Stimulated activated CD8-positive, alpha-beta memory T cell treated with anti-CD3 and anti-CD28 coated beads, Interleukin-15, amount 100 ng/mL, for 1 hour (primary cell): ENCODE measurements at regions not wholly inside any gene's neighbourhood (a gene's known extent, or its start where the extent isn't known, plus 50 kb on each side); places are given as distances from the start of the nearest gene placed in this dataset.

Source experiments
- DNase-seq: peaks from one replicate; pipeline ENCODE4 v3.0.0-alpha.2; 2020; ENCODE audit warnings: low read depth

DNA sequence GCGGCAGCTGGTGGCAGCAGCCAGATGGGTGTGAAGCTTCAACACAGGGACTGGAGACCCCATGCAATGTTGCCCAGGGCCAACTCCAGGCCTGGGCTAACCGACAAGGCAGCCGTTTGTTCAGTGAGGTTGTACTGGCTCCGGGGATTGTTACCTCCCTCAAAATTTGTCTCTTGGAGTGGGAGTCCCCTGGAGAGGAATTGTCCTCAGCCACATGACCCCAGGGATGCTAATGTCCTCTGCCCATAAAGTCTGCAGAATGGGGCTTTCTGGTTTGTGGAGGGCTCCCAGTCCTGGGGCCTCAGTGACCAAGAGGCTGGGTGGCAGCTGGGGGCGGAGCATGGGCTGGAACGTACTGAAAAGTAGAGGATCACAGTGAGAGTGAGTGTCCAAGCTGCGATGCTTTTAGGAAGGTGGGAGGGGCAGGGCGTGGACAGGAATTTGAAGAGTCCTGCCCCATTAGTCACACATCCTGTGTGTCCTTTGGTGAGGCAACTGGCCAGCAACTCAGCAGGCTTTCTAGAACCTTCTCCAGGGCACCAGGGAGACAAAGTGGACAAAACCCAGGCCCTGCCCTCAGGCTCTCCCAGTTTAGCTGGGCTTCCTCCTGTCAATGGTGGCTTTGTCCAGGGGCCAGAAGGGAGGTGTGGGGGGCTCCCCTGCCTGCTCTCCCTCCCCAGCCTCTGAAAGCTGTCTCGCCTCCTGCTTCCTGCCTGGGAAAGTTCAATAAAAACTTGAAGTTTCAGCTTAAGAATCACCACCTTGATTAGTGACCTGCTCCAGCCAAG is 114.0 kb downstream of the NSG2 start:
- DNase-seq: no peak

DNA sequence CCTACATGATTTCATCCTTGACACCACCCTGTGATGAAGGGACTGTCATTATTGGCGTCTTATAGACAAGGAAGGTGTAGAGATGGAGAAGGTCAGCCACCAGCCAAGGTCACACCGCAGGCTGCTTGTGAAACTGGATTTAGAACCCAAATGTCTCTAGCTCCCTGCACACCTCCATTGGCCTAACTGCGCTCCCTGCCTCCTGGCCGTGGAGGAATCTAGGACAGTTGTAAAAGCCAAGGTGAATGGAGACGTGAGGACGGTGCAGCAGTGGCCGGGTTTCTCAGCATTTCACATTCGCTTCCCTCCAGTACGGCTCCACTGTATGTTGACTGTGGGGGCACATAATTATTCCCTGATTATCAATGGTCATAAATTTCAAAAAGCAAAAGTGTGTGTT is 119.9 kb downstream of the NSG2 start:
- DNase-seq: no peak

DNA sequence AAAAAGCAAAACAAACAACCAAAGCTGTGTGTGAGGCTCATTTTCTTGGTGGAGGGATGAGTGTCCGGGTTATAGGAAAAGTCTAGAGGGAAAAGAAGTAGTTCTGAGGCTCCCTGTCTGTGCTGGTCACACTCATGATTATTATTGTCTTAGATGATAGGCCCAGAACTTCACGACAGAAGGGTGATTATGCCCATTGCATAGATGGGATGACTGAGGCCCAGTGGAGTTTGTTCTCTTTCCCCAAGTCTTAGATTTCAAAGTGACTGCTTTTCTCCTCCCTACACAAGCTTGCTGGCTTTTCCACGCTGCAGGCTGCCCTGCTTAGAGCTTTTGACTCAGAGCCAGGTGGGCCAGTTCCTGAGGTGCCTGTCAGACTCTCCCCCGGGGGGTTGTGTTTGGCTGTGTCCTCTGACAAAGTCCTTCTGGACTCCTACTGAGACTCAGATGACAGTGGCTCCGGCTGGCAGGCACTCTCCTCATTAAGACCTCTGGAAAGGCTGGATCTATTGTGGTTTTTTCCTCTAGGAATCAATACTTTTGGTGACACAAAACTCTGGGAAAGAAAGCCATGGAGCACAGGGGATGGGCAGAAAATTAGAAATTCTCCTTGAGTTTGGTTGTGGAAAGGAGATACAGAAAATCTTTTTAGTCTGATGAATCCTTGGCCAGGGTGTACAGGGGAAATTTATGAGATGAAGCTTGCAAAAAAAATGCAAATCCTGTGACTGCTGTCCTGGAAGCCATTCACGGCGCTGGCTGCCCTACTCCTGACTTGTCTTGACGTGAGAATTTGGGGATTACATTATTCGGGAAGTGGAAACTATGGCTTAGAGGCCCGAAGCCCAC is 120.9 kb downstream of the NSG2 start:
- no peak for DNase-seq

DNA sequence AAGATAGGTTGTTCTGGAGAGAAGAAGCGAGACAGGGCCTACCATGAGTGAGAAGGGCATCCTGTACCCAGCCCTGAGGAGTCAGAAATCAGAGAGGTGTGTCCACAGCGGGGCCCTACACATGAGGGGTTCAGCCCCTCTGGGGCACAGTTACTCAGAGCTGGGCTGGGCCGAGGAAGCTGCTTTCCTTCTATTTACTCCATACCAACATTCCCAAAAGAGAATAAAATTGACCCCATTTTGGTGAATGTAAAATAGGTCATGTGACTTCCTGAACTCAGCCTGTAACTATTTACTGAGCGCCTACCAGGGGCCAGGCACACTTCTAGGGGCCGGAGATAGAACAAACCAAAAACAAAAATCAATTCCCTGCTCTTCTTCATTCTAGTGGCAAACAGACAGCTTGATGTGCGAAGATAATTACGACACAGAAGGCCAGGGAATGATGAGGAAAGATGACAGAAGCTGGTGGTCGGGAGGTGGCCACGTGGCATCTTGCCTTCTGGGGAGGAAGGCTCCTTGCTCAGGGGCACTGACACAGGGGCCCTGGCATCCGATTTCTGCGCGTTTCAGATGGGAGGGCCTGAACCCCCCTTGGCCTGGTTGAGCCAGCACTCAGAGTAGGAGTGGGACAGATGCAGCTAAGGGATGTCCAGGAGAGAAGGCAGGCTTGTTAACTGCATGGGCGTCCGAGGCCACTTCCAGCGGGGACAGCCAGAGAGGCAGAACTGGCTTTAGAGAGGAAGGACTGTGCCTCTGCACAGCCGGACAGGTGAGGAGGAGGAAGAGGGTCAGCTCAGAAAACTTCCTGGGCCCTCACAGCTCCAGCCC is 121.8 kb downstream of the NSG2 start:
- no peak for DNase-seq

DNA sequence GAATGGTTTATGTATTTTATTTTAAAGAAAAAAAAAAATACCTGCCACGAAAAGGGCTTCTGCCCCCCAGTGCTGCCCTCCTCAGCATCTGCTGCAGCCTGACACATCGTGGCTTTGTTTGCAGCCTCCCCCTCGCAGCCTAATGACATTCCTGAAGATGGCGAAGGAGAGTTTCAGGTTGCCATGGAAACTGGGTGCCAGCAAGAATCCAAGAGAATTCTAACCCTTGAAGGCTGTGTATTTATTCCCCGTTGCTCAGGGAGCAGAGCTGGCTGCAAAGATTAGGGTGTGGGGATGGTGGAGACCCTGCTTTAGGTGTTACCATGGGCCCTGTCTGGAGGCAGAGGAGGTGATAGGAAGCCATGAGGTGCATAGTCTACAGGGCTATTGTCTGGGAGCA is 126.6 kb downstream of the NSG2 start:
- no peak for DNase-seq

DNA sequence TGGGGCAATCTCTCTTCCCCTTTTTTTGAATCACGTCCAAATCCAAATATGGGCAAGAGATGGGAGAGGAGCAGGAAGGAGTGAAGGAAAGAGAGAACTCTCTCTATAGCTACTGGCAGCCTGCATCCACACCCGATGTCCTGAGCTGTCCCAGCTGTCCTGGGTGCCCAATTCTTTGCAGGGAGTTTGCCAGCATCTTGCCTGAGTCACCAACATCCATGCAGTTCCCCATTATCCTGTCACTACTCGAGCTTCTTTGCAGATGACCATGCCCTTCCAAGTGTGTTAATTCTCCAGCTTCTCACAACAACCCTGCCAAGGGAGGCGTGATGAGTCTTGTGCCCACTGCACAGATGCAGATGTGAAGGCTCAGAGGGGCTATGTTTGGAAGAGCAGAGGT is 127.1 kb downstream of the NSG2 start:
- no peak for DNase-seq

DNA sequence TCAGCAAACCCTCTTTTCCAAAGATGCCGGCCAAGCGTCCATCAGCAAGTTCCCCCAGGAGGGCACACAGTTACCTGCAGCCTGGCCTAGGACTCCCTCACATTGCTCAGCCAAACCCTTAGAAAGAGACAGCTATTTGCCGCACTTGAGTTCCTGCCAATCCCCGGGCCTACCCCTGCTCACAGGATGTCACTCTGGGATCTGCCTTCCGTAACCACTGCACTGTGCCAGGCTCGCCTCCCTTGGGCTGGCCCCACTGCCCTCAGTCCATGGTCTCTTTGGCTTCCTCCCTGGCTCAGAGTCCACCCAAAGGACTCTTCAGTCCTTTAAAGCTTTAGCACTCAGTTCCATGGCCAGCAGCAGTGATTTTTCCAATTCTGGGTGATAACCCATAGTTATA is 128.3 kb downstream of the NSG2 start:
- DNase-seq: no peak

DNA sequence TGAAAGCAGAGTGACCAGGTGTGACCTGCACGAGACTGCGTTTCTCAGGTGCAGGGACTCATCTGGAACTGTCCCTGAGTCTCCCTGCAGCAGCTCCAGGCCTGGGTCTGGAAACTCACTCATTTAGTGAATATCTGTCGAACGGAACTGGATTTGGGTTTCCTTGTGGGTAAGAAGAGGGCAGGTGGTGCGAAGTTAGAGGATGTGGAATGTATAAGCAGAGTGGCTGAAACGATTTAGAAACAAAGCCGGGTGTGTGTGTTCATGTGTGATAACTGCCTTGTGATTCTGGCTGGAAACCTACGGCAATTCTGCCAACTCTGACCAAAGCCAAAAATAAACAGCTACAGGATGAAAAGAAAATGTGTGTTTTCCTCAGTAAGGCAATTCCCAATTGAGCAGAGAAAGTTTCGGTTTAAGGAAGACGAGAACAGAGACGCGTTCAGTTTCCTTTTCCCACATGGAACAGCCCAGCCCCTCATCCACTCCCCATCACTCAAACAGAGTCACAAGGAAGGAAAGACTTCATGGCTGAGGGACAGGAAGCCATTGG is 130.3 kb downstream of the NSG2 start:
- DNase-seq: no peak

DNA sequence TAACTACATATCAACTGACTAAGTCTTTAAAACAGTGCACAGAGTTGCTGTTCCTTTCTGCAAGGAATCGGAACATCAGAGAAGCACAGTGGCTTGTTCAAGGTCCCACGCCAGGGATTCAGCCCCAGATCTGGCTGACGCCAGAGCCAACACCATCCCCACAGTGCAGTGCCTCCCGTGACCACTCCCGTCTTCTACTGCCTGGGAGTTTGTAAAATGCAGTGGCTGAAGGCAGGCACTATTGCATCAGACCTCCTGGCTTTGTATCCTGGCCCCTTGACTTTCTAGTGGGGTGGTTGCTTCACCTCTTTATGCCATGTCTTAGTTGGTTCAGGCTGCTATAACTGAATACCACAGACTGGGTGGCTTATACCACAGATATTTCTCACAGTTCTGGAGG is 131.0 kb downstream of the NSG2 start:
- no peak for DNase-seq

DNA sequence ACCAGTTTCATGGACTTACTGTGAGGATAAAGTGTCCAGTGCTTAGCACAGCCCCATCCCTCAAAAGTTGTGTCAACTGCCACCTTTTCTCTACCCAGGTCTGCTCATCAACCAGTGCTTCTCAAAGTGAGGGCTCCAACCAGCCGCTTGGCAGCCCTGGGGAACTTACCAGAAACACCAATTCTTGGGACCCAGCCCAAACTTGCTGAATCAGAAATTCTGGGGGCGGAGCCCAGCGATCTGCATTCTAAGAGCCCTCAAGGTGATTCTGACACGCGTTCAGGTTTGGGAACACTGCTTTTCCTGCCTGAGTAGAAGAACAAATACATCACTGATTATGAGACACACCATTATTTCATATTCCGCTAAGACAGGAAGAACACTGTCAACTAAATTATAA is 132.0 kb downstream of the NSG2 start:
- no peak for DNase-seq

DNA sequence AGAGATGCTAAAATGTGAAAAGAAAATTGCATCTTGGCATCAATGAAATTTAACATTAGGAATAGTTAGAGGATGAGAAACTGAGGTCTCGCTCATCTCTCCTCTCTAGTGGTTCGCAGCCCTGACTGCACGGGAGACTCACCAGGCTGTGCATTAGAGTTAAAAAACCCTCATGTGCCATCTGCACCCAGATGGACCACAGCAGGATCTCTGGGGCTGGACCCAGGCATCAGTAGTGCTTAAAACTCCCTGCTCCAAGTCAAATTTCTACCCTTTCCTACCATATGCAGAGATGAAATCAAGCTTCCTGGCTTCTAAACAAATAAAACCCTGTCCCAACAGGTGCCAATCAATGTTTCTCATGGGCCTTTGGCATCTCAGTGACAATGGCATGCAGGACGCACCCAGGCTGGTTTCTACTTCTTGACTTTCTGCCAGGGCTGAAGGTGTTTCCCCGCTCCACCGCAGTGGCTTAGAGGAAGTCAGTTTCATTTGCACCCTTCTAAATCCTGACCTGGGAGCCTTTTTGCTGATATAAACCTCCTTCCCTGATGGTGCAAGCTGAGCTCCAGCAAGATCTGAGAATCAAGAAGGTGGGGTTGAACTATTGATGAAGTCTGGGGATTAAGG is 132.6 kb downstream of the NSG2 start:
- no peak for DNase-seq

DNA sequence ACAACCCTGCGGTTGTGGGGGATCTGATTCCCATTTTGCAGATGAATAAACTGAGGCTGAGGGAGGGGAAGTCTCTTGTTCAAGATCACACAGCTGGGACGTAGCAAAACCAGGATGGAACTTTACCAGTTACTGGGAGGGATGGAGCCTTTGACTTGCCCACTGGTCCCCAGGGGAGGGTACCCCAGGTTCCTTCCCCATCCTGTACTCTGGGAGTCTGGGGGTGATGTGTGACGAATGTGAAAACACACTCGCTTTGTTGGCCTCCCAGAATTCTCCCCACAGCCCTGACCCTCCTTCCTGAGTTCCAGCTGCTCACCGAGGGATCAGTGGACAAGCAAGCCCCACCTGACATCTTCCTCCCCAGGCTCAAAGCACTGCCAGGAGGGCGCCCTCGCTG is 135.1 kb downstream of the NSG2 start:
- DNase-seq: no peak

DNA sequence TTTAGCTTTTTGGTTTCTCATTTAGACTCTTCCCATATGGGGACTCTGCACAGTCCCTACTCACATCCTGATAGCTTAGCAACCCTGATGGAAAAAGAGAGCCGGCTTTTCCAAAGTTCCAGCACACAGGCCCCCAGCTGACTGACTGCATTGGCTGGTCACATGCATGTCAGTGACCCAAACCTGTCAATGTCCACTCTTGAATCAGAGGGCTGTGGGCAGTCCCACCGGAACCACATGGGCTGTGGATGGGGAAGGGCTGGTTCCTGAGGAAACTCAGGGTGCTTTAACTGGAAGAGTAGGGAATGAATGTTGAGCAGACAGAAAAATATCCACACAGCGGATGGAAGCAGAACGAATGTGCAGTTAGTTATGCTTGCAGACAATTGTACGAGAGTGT is 136.6 kb downstream of the NSG2 start:
- no peak for DNase-seq

DNA sequence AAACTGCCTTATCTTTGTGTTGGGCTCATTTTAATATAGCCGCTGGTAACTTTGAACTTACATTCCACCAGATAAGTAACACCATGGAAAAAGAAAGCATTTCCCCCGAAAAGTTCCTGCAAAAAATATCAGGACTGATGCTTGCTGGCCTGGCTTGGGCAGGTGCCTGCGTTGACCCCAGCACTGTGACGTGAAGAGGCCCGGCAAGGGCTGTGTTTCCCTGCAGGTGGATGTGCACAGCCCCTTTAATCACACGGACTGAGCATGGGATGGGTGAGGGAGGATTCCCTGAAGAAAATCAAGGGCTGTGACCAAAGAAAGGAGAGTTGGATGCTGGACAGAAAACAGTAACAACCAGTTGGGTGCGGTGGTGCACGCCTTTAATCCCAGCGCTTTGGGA is 138.2 kb downstream of the NSG2 start:
- DNase-seq: no peak

DNA sequence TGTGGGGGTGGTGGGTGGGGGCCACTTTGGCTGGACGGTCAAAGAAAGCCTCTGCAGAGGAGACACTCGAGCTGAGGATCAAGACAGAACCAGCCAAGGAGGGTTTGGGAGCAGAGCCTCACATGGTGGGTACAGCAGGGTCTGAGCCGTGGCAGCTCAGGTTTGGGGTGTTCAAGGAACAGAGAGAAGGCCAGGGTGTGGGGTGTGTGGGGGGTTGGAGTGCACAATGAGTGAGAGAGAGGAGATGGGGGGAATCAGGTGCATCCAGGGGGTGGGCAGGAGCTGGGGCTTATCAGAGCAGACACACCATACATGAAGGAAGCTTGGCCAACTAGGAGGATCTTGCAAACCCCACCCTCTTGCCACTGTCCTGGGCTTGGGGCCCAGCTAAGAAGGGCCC is 140.0 kb downstream of the NSG2 start:
- no peak for DNase-seq

DNA sequence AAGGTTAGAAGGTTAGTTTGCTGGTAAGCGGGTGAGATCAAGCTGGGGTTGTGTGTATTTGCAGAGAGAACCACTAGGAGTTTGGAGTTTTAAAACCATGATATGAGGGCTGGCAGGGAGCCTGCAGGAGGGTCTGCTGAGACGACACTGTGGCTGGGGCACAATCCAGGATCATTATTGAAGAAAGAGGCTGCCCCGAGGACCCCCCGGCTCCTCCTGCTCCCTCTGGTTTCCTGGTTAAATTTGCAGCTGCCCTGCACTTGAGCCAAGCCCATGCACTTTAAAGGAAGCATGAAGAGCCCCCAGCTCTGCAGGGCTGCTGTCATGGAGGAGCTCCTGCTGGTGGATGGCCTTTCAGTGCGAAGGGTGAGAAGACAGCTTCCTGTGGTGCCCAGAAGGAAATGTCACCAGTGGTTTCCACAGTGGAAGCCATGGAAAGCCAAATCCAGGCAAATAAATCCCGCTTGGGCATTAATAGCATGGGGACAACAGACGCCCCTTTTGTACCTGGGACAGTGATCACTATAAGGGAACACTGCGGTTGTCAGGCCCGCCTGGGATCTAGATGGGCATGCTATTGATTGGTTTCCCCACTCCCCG is 140.7 kb downstream of the NSG2 start:
- DNase-seq: no peak

DNA sequence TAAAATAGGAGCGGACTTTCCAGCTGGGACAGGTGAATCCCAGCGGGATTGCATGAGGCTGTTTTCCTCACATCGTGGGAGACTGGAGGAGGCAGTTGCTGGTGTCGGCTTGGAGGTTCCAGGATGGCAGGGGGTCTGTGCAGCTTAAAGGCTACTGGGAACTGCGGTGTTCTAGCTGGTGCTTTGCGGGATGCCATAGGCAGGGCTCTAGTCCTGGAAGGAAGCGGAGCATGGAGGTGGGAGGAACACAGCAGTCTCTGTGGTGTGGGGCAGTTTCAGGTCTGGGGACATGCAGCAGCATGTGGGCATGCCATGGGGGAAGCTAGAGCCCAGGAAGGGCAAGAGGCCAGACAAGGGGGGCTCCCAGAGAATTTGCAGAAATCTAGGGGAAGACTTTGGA is 141.5 kb downstream of the NSG2 start:
- DNase-seq: no peak

DNA sequence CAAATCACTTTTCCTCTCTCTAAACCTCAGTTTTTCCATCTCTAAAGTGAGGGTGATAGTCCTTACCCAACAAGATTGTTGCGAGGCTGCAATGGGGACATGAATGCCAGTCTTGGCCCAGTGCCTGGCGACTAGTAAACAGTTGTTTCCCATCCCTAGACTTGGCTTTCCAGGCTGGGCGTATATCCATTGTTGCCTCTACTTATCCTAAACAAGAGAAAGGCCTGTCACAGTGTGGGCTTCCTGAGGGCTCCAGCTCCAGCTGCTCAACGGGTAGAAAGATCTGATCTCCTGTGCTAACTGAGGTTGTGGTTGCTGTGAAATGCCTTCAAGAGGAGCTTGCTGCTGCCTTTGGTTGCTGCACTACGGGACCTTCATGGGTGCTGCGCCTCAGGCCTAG is 142.0 kb downstream of the NSG2 start:
- DNase-seq: no peak

DNA sequence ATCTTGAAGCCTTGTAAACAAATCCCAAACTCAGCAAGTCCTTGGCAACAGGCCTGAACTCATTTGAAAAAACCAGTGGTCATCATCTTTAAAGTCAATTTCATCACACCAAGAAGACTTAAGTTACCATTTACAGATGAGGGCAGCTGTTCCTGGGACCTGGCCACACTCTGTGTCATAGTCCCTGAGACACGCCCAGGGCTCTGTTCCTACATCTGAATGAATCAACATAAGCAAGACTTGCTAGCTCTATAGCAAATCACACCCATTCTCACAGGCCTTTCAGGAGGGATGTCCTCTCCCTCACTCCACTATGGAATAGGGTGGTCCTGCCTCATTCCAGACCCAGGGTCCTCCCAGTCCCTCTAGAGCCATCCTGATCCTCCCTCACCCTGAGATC is 142.8 kb downstream of the NSG2 start:
- DNase-seq: no peak

DNA sequence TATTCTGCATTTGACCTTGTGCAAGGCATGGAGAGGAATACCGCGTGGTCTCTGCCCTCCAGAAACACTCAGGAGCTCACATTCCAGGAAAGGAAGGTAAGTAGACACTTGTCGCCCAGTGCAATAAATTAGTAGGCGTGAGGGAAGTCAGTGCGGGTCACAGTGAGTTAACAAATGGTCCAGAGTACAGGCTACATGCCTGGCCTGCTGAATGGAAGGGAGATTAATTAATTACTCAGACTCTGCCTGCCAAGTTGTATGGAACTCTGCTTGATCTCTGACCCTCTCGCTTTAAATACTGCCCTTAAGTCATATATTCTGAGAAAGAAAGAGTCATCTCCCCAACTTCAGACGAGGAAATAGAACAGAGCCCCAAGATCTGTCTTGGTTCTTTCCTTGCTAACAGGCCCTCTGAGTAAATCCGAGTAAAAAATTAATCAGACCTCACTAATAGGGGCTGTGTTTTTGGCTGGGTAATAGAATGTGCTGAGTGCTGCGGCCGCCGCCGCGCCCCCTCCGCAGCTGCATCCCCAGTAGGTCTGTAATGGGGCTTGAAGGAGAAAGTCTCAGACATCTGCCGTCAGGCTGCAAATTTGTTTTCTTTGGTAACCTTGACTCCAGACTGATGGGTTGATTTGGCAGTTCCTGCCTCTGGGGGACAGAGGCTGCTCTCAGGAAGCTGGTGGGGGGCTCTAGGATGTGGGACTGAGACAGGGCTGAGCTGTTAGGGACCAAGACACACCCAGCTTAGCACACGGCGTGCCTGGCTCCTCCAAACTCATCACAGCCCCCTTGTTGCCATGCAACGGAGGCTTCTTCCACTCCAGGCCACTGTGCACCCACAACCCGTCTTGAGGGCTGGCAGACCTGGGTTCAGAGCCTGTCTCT is 144.4 kb downstream of the NSG2 start:
- no peak for DNase-seq
